ENCODE measurements at regions not wholly inside any gene's neighbourhood (a gene's known extent, or its start where the extent isn't known, plus 50 kb on each side); places are given as distances from the start of the nearest gene placed in this dataset.

GRCh38 chr5:130251931-130252330 lies 347.7 kb downstream of the CHSY3 start:
- no peak for DNase-seq (ENCODE audit: low read depth)

- no peak for DNase-seq (ENCODE audit: low read depth)
Observed at GRCh38 chr5:130243641-130244040, 339.4 kb downstream of the CHSY3 start.

- no peak for DNase-seq (ENCODE audit: low read depth)
Observed at GRCh38 chr5:130237721-130238120, 333.5 kb downstream of the CHSY3 start.
